ENCODE measurements at regions not wholly inside any gene's neighbourhood (a gene's known extent, or its start where the extent isn't known, plus 50 kb on each side); places are given as distances from the start of the nearest gene placed in this dataset.
"Not testable (repeated sequence)": the region's sequence is repeated elsewhere in the genome, so short reads cannot be mapped to it uniquely, and the experiment has no call there.

DNA sequence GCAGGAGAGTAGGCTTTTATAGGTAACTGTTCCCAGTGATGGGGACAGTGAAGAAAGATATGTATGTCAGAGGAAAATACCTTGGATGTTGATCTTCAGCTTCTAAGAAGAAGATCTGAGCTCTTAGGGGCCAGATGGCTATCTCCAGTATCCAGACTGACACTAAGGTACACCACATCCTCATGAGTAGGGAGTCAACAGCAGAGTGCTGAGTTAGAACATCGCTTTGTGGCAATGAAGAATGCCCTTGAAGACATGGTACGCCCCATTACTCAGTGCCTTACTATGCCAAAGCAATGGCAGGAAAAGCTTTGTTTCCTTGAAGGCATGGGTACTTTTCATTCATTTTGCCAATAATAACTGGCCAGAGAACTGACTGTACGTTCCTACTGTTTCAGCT, 263.7 kb downstream of the CEMIP2 start:
- DNase-seq = no peak

DNA sequence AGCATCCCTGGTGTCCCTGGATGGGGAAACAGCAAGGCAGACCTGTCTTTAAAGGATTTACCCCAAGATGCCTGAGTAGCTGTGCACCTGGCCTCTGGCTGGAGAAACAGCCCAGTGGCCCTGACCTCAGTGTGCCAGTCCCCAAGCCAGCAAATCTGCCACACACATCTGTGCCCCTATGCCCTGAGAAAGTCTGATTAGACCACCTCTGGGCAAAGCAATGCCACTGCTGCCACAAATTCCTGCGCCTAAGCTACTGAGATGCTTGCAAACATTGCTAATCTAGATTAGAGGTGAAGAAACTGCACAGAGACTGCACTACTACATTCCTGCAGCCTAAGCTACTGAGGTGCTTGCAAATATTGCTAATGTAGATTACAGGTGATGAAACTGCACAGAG, 269.6 kb downstream of the CEMIP2 start:
- DNase-seq = no peak

GRCh38 chr9:71490810-71491209, 277.5 kb downstream of the CEMIP2 start:
- DNase-seq = peak; percentile 13

DNA sequence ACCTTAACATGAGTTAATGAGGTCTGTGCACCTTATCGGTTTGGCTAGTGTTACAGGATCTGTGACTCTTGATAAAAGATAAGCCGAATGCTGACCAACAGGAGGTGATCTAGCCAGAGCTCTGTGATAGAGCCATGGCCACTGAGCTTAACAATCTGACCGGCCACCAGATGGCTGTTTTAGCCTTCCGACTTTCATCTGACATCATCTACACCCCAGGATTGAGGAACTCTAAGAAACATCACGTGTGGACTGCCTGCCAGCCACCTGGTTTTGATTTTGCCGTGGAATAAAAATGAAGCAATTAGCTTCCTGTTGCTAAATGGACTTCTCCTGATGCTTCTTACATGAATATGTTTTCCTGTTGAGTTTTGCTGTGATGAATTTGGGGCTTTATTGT, 281.3 kb downstream of the CEMIP2 start:
- DNase-seq = peak; percentile 3

GRCh38 chr9:71485326-71485725, 283.0 kb downstream of the CEMIP2 start:
- DNase-seq = no peak

- no peak for DNase-seq
Observed at GRCh38 chr9:71483436-71483835, 284.9 kb downstream of the CEMIP2 start.

DNA sequence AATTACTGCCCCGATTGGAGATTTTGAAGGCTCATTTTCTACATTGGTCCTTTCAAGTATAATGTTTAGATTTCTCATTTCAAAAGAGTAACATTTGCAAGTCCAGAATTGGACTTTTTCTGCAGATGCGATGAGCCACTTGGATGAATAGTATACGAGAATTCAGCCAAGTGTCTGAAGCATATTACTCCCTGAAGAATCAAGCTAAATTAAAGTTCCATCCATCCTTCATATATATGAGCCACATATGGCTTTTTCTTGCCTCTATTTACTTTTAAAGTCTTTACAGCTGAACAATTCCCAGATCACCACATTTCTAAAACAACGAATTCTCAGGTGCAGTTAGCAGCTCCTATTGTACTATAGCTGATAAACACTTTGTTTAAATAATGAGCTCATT, 288.7 kb downstream of the CEMIP2 start:
- DNase-seq = no peak

DNA sequence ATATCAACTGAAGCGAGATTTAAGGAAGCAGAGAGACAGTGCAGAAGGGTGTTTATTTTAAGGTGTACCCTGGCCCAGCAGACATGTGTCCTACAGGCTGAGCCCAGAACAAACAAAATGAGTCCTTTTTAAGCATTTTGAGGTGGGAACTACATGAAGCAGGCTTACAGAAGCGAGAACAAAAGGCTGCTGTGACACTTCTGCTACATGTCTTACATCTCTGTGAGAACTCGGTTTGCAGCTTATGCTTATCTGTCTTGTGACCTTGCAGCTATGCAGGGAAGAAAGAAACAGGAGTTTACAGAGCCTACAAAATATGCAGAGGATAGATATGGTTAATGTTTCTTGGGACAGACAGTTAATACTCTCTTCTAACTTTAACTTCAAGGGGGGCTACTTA, 295.9 kb downstream of the CEMIP2 start:
- DNase-seq = no peak

- DNase-seq = no peak
Observed at GRCh38 chr9:71465392-71465791, 302.9 kb downstream of the CEMIP2 start.

- DNase-seq = no peak
Observed at GRCh38 chr9:71459082-71459481, 309.2 kb downstream of the CEMIP2 start.

DNA sequence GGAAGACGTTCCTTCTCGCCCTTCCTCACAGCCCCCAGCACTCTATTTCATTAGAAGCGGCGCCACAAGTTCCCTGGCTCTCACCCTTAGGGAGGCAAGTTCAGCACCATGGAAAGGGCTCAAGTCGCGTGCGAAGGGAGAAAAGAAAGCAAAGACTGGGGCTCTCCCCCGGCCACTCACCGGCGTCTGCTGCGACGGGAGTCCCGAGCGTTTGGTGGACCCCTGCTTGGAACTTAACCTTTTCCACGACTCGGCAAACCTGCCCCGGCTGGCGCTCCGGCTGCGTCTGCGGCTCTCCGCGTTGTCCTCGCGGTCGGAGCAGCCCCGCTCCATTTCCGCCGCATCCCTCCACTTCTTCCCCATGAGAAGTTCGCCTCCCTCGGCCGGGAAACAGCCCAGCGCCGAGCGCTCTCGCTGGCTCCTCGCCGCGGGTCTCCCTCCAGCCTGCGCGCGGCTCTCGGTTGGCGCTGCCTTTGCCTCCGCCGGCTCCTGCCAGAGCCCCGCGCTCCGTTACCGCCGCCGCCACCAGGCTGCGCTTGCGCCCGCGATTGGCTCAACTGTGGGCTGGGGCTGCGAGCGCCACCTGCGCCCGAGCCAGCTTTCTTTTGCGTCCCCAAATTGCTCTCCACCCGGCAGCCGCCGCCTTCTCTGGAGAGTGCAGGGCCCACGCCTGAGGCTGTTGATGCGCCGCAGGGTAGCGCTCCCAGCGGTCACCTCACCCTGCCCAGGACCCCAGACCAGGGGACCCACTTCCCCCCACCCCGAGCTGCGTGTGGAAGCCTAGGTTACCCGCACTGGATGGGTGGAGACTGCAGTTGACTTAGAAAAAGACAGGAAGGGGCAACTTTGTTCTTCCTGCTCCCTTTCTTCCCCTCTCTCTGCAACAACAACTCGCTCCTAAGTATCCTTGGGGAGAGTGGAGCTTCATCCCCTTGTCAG, 321.6 kb downstream of the CEMIP2 start:
- DNase-seq = peak; percentile 87

DNA sequence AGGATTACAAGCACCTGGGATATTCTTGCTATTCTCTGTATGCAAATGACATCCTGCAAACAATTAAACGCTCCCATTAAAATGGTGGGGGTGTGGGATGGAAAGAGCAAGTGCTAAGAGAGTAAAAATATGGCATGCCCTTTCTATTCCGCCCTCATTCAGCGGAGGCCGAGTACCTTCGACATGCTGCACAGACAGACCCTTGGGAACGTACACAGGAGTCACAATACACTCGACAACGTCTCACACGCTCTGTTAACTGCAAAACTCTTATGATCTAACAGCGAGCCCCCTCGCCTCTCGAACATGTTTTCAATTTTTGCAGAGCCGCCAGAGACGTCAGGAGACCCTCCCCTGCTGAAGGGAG, 322.2 kb downstream of the CEMIP2 start:
- no peak for DNase-seq

DNA sequence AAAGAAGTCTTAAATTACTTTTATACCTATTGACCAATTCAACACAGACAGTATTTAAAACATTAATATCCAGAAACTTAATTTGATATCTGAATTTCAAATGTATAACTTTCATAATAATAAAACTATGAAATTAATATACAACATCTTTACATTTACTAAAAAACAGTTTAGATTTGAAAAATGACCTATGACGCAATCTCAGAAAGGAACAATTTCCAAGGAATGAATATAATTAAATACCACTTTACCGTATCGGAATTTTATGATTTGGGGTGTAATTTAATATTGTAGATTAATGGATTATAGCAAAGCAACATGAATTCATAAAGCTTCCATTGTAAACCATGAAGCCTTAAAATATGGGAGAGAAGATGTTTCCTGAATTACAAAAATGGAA, 321.5 kb upstream of the TRPM3 start:
- no peak for DNase-seq

GRCh38 chr9:71441266-71441665, 319.8 kb upstream of the TRPM3 start:
- DNase-seq = no peak

- DNase-seq = no peak
Observed at GRCh38 chr9:71431931-71432330, 310.5 kb upstream of the TRPM3 start.

GRCh38 chr9:71407341-71407740, 285.9 kb upstream of the TRPM3 start:
- DNase-seq = not testable (repeated sequence)

DNA sequence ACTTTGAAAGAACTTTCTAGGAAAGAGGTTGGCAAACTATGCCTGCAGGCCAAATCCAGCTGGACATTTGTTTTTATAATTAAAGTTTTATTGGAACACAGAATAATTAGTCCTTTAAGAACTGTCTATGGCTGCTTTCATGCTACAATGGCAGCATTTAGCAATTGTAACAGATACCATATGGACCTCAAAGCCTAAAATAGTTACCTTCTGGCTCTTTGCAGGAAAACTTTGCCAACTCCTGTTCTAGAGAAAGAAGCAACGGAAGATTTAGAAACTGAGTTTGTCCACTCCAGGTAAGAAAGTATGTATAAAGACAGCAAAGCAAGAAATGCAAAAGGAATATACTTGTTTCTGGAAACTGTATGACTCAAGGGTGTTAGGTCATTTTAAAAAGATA, 281.7 kb upstream of the TRPM3 start:
- no peak for DNase-seq

DNA sequence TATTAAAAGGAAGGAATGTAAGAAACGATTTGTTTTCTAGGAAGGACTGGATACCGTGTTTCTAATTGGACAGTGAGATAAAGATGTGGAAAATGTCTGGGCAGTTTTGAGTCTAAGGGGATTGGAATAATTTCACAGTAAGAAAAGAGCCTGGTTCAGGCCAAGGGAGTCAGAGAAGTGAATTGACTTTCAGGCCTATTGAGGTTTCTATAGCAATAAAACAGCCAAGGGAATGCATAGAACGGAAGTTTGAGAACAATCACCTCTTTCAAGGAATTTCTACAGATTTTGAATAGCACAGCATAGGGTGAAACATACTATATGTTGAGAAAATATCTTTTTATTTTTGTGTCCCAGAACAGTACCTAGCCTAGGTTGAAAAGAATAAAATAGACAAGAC, 271.6 kb upstream of the TRPM3 start:
- no peak for DNase-seq

GRCh38 chr9:71384343-71384742, 262.9 kb upstream of the TRPM3 start:
- DNase-seq = no peak

DNA sequence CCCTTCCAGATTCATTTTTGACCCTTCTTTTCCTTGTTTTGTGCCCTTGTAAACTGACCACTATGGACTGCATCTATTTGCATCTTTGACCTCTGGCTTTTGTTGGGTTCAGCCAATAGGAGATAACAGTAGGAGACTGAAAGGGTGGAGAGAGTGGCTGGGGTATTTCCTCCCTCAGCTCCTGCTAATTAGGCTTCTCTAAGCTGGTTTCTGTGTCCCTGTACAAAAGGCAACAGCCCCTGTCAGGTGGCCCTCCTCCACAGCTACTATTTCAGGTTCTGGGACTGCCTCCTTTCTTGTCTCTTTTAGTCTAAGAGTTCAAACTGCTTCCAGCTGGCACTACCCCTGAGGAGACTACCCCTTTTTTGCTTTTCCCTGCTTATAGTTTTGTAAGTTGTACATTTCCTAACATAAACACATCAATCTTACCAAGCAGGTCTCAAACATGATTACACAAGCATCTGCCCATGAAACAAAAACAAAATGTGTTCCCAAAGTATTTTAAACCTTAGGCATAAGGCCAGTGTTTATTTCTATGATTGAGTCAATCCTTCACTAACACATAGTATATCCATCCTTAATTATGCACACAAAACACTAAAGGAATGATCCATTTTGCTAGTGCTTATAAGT, 262.0 kb upstream of the TRPM3 start:
- no peak for DNase-seq

- no peak for DNase-seq
Observed at GRCh38 chr9:71368157-71368556, 246.7 kb upstream of the TRPM3 start.

GRCh38 chr9:71364186-71364955, 242.9 kb upstream of the TRPM3 start:
- DNase-seq = no peak

- no peak for DNase-seq
Observed at GRCh38 chr9:71363286-71363961, 242.0 kb upstream of the TRPM3 start.

Measured in hematopoietic multipotent progenitor cell treated with erythropoietin and hydrocortisone succinate and interleukin-3 and kit ligand, for 4 days (in vitro differentiated cells).